H1 (cell line): ENCODE measurements at regions not wholly inside any gene's neighbourhood (a gene's known extent, or its start where the extent isn't known, plus 50 kb on each side); places are given as distances from the start of the nearest gene placed in this dataset.

ENCODE experiments used
- CTCF ChIA-PET: fragments of 300-600 bp; sonication (Branson Sonifier 250); formaldehyde crosslinking; loops from one replicate; lab custom pipeline; 2021; ENCODE audit not compliant: partially characterized antibody; lab: Charles Lee
- POLR2A ChIA-PET: fragments of 300-600 bp; sonication (Branson Sonifier 250); formaldehyde crosslinking; loops from one replicate; lab custom pipeline; 2021; ENCODE audit warnings: inconsistent platforms; ENCODE audit not compliant: partially characterized antibody; lab: Charles Lee
- DNase-seq, 2 experiments: peaks; one replicate each; pipeline versions ENCODE4 v3.0.0 to v3.0.0-alpha.2; 2010 to 2022; ENCODE audit warnings: low spot score in 2 of 2, low read depth in 1 of 2, mixed read lengths in 1 of 2
- FAIRE-seq: peaks from 2 replicates; lab custom pipeline; 2011; peaks lifted over from hg19 to GRCh38; lab: Jason Lieb, UNC
- H2AFZ ChIP-seq: 2 replicates; pipeline ENCODE4 v1.8.1; 2012; ENCODE audit warnings: low read length, inconsistent platforms
- H2AK5ac ChIP-seq: 2 replicates; pipeline ENCODE4 v1.6.1; 2013; ENCODE audit warnings: low read depth, low read length
- H2BK120ac ChIP-seq: replicated peaks from 2 replicates; pipeline ENCODE3; 2013; ENCODE audit warnings: low read depth, low read length, inconsistent platforms
- H2BK12ac ChIP-seq: 2 replicates; pipeline ENCODE4 v1.6.1; 2013; ENCODE audit warnings: low read depth, low read length
- H2BK15ac ChIP-seq: 2 replicates; pipeline ENCODE4 v1.6.1; 2013; ENCODE audit warnings: low read length
- H2BK20ac ChIP-seq: 2 replicates; pipeline ENCODE4 v1.6.1; 2013; ENCODE audit warnings: low read length
- H2BK5ac ChIP-seq: 2 replicates; pipeline ENCODE4 v1.6.1; 2013; ENCODE audit warnings: low read depth, low read length
- H3K14ac ChIP-seq: 2 replicates; pipeline ENCODE4 v1.6.1; 2013; ENCODE audit warnings: inconsistent platforms; ENCODE audit not compliant: insufficient read length
- H3K18ac ChIP-seq: 2 replicates; pipeline ENCODE4 v1.6.1; 2013; ENCODE audit warnings: low read length; ENCODE audit errors: extremely low read depth
- H3K23ac ChIP-seq: 2 replicates; pipeline ENCODE4 v1.6.1; 2013; ENCODE audit warnings: inconsistent platforms; ENCODE audit not compliant: insufficient read length
- H3K23me2 ChIP-seq: 2 replicates; pipeline ENCODE4 v1.6.1; 2013; ENCODE audit warnings: low read depth, low read length
- H3K27ac ChIP-seq: 2 replicates; pipeline ENCODE4 v1.6.1; 2011; ENCODE audit warnings: low read depth, low read length, inconsistent platforms
- H3K27me3 ChIP-seq, 4 experiments: replicated peaks in 1 of 4; 1 replicate in 1 of 4; 2 replicates in 3 of 4; pipeline versions ENCODE4 v1.6.1 to v1.8.1; 2011 to 2013; ENCODE audit warnings: low read length in 3 of 4, mild to moderate bottlenecking in 3 of 4, inconsistent platforms in 2 of 4, mixed read lengths in 2 of 4, moderate library complexity in 1 of 4; ENCODE audit not compliant: control insufficient read depth in 3 of 4, insufficient read depth in 3 of 4; ENCODE audit errors: extremely low read depth in 1 of 4
- H3K36me3 ChIP-seq, 4 experiments: 2 replicates each; pipeline versions ENCODE4 v1.6.1 to v1.8.1; 2011 to 2013; ENCODE audit warnings: mild to moderate bottlenecking in 4 of 4, low read length in 3 of 4, moderate library complexity in 2 of 4, control low read depth in 1 of 4, inconsistent platforms in 1 of 4; ENCODE audit not compliant: insufficient read depth in 4 of 4, control insufficient read depth in 2 of 4
- H3K4ac ChIP-seq: replicated peaks from 2 replicates; pipeline ENCODE3; 2013; ENCODE audit warnings: low read length, low read depth, mixed read lengths, inconsistent platforms; ENCODE audit not compliant: insufficient read length
- H3K4me1 ChIP-seq, 4 experiments: replicated peaks in 1 of 4; 1 replicate in 1 of 4; 2 replicates in 3 of 4; pipeline versions ENCODE4 v1.6.1 to v1.8.1; 2011 to 2013; ENCODE audit warnings: low read length in 3 of 4, inconsistent platforms in 2 of 4, mixed read lengths in 1 of 4; ENCODE audit not compliant: insufficient read depth in 4 of 4, control insufficient read depth in 3 of 4
- H3K4me2 ChIP-seq, 2 experiments: 2 replicates each; pipeline versions ENCODE4 v1.6.1 to v1.8.1; 2011 to 2013; ENCODE audit warnings: low read depth in 2 of 2, low read length in 2 of 2, control low read depth in 1 of 2, inconsistent platforms in 1 of 2, mild to moderate bottlenecking in 1 of 2; ENCODE audit not compliant: insufficient read depth in 1 of 2
- H3K4me3 ChIP-seq, 4 experiments: fragments of 200-600, 300-600 bp in 1 of 4; sonication (generic), shearing (Covaris generic), sonication (Bioruptor Twin) in 1 of 4; 2 replicates each; pipeline versions ENCODE4 v1.5.1 to v1.8.1; 2011 to 2016; ENCODE audit warnings: low read length in 4 of 4, low read depth in 3 of 4, control low read depth in 2 of 4, inconsistent platforms in 2 of 4, mild to moderate bottlenecking in 2 of 4, mixed read lengths in 1 of 4, moderate library complexity in 1 of 4; ENCODE audit not compliant: insufficient read depth in 2 of 4; ENCODE audit errors: extremely low read depth in 1 of 4
- H3K56ac ChIP-seq: replicated peaks from 2 replicates; pipeline ENCODE3; 2013; ENCODE audit warnings: low read depth, mild to moderate bottlenecking, mixed read lengths, low read length, inconsistent platforms; ENCODE audit not compliant: insufficient read length
- H3K79me1 ChIP-seq: 2 replicates; pipeline ENCODE4 v1.6.1; 2013; ENCODE audit warnings: low read depth, low read length, control low read depth
- H3K79me2 ChIP-seq, 2 experiments: 2 replicates each; pipeline versions ENCODE4 v1.6.1 to v1.8.1; 2012 to 2013; ENCODE audit warnings: low read length in 2 of 2, mild to moderate bottlenecking in 2 of 2, inconsistent platforms in 1 of 2; ENCODE audit not compliant: insufficient read depth in 2 of 2, control insufficient read depth in 1 of 2
- H3K9ac ChIP-seq, 4 experiments: replicated peaks in 1 of 4; 1 replicate in 1 of 4; 2 replicates in 3 of 4; pipeline versions ENCODE4 v1.6.1 to v1.8.1; 2011 to 2013; ENCODE audit warnings: low read depth in 3 of 4, low read length in 3 of 4, control low read depth in 2 of 4, mild to moderate bottlenecking in 2 of 4, moderate library complexity in 2 of 4, inconsistent platforms in 1 of 4; ENCODE audit errors: extremely low read depth in 1 of 4
- H3K9me3 ChIP-seq, 2 experiments: 2 replicates each; pipeline versions ENCODE4 v1.6.1 to v1.8.1; 2012 to 2013; ENCODE audit warnings: mild to moderate bottlenecking in 2 of 2, moderate library complexity in 2 of 2, control low read depth in 1 of 2, inconsistent platforms in 1 of 2, low read depth in 1 of 2, low read length in 1 of 2, mixed read lengths in 1 of 2; ENCODE audit not compliant: insufficient read depth in 2 of 2
- H4K20me1 ChIP-seq, 2 experiments: replicated peaks in 1 of 2; 2 replicates each; pipeline versions ENCODE3 to v1.8.1; 2011 to 2013; ENCODE audit warnings: inconsistent platforms in 2 of 2, low read length in 2 of 2, mild to moderate bottlenecking in 1 of 2; ENCODE audit not compliant: insufficient read depth in 2 of 2, control insufficient read depth in 1 of 2
- H4K5ac ChIP-seq: 2 replicates; pipeline ENCODE4 v1.6.1; 2013; ENCODE audit warnings: low read length, low read depth, mixed read lengths, inconsistent platforms; ENCODE audit not compliant: insufficient read length
- H4K8ac ChIP-seq: 2 replicates; pipeline ENCODE4 v1.8.0; 2013; ENCODE audit warnings: mild to moderate bottlenecking, moderate library complexity, low read length, inconsistent platforms; ENCODE audit not compliant: insufficient read depth; ENCODE audit errors: extremely low read depth
- H4K91ac ChIP-seq: replicated peaks from 2 replicates; pipeline ENCODE3; 2013; ENCODE audit warnings: low read length, mixed read lengths, inconsistent platforms; ENCODE audit not compliant: insufficient read length
- CTBP2 ChIP-seq: IDR thresholded peaks from 2 replicates; pipeline ENCODE4 v1.7.0; 2011; ENCODE audit warnings: borderline replicate concordance, mild to moderate bottlenecking, moderate library complexity, mixed read lengths, low read length; ENCODE audit not compliant: insufficient read depth, insufficient read length
- EP300 ChIP-seq, 2 experiments: IDR thresholded peaks; 1 replicate in 1 of 2; 2 replicates in 1 of 2; pipeline ENCODE4 v1.6.1; 2011 to 2012; ENCODE audit warnings: low read depth in 2 of 2, low read length in 2 of 2, mild to moderate bottlenecking in 2 of 2, borderline replicate concordance in 1 of 2, inconsistent platforms in 1 of 2, moderate library complexity in 1 of 2
- JUND ChIP-seq: IDR thresholded peaks from 2 replicates; pipeline ENCODE4 v1.6.1; 2011; ENCODE audit warnings: mild to moderate bottlenecking, improper control_type of control experiment, low read length
- KDM4A ChIP-seq: IDR thresholded peaks from one replicate; pipeline ENCODE4 v1.7.1; 2012; ENCODE audit warnings: low read depth, mild to moderate bottlenecking, moderate library complexity, low read length, inconsistent platforms; ENCODE audit not compliant: severe bottlenecking
- NANOG ChIP-seq: IDR thresholded peaks from 2 replicates; pipeline ENCODE4 v1.6.1; 2011; ENCODE audit warnings: low read length, low read depth, mild to moderate bottlenecking, inconsistent platforms; ENCODE audit not compliant: insufficient read depth, poor library complexity, severe bottlenecking
- PHF8 ChIP-seq: fragments of 200-600 bp; sonication (generic); conservative IDR thresholded peaks from 2 replicates; pipeline ENCODE4 v1.7.1; 2012; ENCODE audit warnings: low read depth, mild to moderate bottlenecking, inconsistent platforms, low read length, moderate library complexity
- WGBS, 2 experiments: shearing (Covaris generic) in 1 of 2; methylation state at CpG; one replicate each; pipeline versions ENCODE4 v1.1.6 to v1.1.7; 2013 to 2015; ENCODE audit warnings: low lambda C conversion rate in 2 of 2, mixed read lengths in 2 of 2, inconsistent platforms in 1 of 2, low coverage in 1 of 2, missing lambda C conversion rate in 1 of 2; ENCODE audit not compliant: insufficient replicate concordance in 2 of 2, insufficient coverage in 1 of 2, insufficient read length in 1 of 2; ENCODE audit errors: extremely low coverage in 1 of 2, missing lambda C conversion rate in 1 of 2; 5-methylcytosine and 5-hydroxymethylcytosine counted together
- TF ChIP-seq, protein P1 (sequence below), 3 experiments: IDR thresholded peaks; 1 replicate in 2 of 3; 2 replicates in 1 of 3; pipeline versions ENCODE4 v1.5.1 to v1.6.1; 2011; ENCODE audit warnings: low read length in 3 of 3, mild to moderate bottlenecking in 3 of 3, inconsistent platforms in 2 of 3, low read depth in 1 of 3, moderate library complexity in 1 of 3; ENCODE audit not compliant: insufficient read depth in 1 of 3; ENCODE audit errors: control extremely low read depth in 1 of 3
- TF ChIP-seq, protein P2 (sequence below): IDR thresholded peaks from 2 replicates; pipeline ENCODE4 v1.6.1; 2011; ENCODE audit warnings: low read depth, mild to moderate bottlenecking, low read length; ENCODE audit not compliant: insufficient read depth
- TF ChIP-seq, protein P3 (sequence below): IDR thresholded peaks from 2 replicates; pipeline ENCODE4 v1.6.1; 2011; ENCODE audit warnings: low read length, improper control_type of control experiment

DNA sequence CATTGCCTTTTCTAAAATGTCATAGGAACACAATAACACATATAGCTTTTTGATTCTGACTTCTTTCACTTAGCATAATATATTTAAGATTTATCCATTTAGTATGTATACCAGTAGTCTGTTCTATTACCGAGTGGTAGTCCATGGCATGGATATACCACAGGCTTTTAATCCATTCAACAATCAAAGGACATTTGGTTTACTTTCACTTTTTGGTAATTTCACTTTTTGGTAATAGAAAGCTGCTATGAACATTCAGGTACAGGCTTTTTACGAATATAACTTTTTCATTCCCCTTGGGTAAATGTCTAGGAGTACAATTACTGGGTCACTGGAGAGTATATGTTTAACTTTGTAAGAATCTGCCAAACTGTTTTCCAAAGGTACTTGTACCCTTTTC is 100.7 kb upstream of the PRICKLE1 start:
- no peak overlapping the region for H2BK5ac ChIP-seq
- no peaks in the 10 kb centered on the region; the same call in 1 of the 2 replicates for H3K79me1 ChIP-seq
- no peak overlapping the region for H3K4me2 ChIP-seq
- H3K36me3 ChIP-seq = no peaks in the 10 kb centered on the region
- H4K8ac ChIP-seq = no peak overlapping the region
- no peak overlapping the region for H3K23ac ChIP-seq
- H4K5ac ChIP-seq = no peak overlapping the region
- H3K9me3 ChIP-seq = no peaks in the 10 kb centered on the region; a peak in 1 of 4 replicates
- no peak overlapping the region for H3K14ac ChIP-seq
- H2BK120ac ChIP-seq = no peak overlapping the region
- CTCF ChIA-PET = interaction anchor here (0.6 to 1.1 kb wide), 2 partner anchors 17 to 451 kb away, joined by 3 read pairs; no protein-coding TSS in a partner anchor
- no peak overlapping the region for H3K56ac ChIP-seq
- DNase-seq = no peak
- no peaks in the 10 kb centered on the region for H3K79me2 ChIP-seq
- H3K27me3 ChIP-seq = no peaks in the 10 kb centered on the region
- TF ChIP-seq, protein P1, sequence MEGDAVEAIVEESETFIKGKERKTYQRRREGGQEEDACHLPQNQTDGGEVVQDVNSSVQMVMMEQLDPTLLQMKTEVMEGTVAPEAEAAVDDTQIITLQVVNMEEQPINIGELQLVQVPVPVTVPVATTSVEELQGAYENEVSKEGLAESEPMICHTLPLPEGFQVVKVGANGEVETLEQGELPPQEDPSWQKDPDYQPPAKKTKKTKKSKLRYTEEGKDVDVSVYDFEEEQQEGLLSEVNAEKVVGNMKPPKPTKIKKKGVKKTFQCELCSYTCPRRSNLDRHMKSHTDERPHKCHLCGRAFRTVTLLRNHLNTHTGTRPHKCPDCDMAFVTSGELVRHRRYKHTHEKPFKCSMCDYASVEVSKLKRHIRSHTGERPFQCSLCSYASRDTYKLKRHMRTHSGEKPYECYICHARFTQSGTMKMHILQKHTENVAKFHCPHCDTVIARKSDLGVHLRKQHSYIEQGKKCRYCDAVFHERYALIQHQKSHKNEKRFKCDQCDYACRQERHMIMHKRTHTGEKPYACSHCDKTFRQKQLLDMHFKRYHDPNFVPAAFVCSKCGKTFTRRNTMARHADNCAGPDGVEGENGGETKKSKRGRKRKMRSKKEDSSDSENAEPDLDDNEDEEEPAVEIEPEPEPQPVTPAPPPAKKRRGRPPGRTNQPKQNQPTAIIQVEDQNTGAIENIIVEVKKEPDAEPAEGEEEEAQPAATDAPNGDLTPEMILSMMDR (IDR thresholded peaks at IDR 0.05; ENCODE audit: control extremely low read depth in 1 of 3, insufficient read depth in 1 of 3, low read depth in 1 of 3, low read length in 3 of 3) = no peak
- TF ChIP-seq EP300 (IDR thresholded peaks at IDR 0.05; ENCODE audit: borderline replicate concordance in 1 of 2, low read depth in 2 of 2, low read length in 2 of 2) (no peak), NANOG (no peak), PHF8 (no peak), KDM4A (no peak), CTBP2 (no peak), JUND (no peak)
- TF ChIP-seq, protein P2, sequence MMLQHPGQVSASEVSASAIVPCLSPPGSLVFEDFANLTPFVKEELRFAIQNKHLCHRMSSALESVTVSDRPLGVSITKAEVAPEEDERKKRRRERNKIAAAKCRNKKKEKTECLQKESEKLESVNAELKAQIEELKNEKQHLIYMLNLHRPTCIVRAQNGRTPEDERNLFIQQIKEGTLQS = no peak
- TF ChIP-seq, protein P3, sequence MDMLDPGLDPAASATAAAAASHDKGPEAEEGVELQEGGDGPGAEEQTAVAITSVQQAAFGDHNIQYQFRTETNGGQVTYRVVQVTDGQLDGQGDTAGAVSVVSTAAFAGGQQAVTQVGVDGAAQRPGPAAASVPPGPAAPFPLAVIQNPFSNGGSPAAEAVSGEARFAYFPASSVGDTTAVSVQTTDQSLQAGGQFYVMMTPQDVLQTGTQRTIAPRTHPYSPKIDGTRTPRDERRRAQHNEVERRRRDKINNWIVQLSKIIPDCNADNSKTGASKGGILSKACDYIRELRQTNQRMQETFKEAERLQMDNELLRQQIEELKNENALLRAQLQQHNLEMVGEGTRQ = no peak
- TF ChIP-seq, all 59 proteins: peak for 0
- Histone ChIP-seq H2BK12ac (no peak overlapping the region), H3K18ac (no peak overlapping the region), H3K9ac (no peak overlapping the region), H4K20me1 (no peaks in the 10 kb centered on the region), H2BK20ac (no peak overlapping the region), H3K27ac (no peak overlapping the region), H2AK5ac (no peak overlapping the region), H3K4me1 (peaks cover 0 to 3% (median under 1%) of the 10 kb centered on the region in 4 experiments; a peak in 2 of 7 replicates), H2AFZ (no peak overlapping the region), H3K4me3 (no peak overlapping the region), H3K23me2 (no peaks in the 10 kb centered on the region), H4K91ac (no peak overlapping the region), H2BK15ac (no peak overlapping the region), H3K4ac (no peak overlapping the region)
- no peak for FAIRE-seq
- POLR2A ChIA-PET = no interaction called here
- WGBS, 2 experiments = 91% methylated on average over 2 of the region's 2 CpGs; no CpG with 5 or more reads in 1 of the 2 experiments
